SH-SY5Y (cell line): ENCODE measurements at regions not wholly inside any gene's neighbourhood (a gene's known extent, or its start where the extent isn't known, plus 50 kb on each side); places are given as distances from the start of the nearest gene placed in this dataset.

Experiments
- GATA2 ChIP-seq: IDR thresholded peaks from 2 replicates; pipeline ENCODE4 v1.6.1; 2011; ENCODE audit warnings: mild to moderate bottlenecking, low read depth, low read length
- GATA3 ChIP-seq: IDR thresholded peaks from 2 replicates; pipeline ENCODE4 v1.6.1; 2011; ENCODE audit warnings: low read depth, mild to moderate bottlenecking, low read length, moderate library complexity

DNA sequence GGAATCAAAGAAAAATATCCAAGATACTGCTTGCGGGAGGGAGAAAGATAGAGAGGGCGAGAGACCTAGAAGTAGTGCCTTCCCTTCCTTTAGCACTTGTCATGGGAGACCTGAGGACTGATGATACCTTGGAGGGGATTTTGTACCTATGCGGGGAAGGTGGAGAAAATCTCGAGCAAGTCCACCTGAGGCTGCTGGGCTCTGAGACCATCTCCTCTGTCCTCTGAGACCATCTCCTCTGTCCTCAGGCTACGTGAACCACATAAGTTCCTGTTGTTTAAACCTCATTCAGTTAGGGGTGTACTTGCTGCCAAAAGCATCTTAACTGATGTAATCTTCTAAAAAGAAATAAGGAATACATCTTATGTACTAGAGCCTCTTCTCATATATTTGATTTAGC is 164.9 kb downstream of the NR2F2 start:
- TF ChIP-seq GATA2 = no peak
- TF ChIP-seq GATA3 = no peak
